Esophagus muscularis mucosa (tissue), 4 donors: ENCODE measurements at regions not wholly inside any gene's neighbourhood (a gene's known extent, or its start where the extent isn't known, plus 50 kb on each side); places are given as distances from the start of the nearest gene placed in this dataset.

ENCODE experiments used
- EP300 ChIP-seq: sonication (generic); formaldehyde crosslinking; IDR thresholded peaks from one replicate; pipeline ENCODE4 v1.6.1; 2017; ENCODE audit warnings: antibody characterized with exemption
- POLR2A ChIP-seq: fragments of 450-650 bp; IDR thresholded peaks from one replicate; pipeline ENCODE4 v1.6.1; 2017; ENCODE audit warnings: antibody characterized with exemption, moderate library complexity, mild to moderate bottlenecking, low read depth
- POLR2AphosphoS5 ChIP-seq, 2 donors: sonication (generic); formaldehyde crosslinking; IDR thresholded peaks; one replicate each; pipeline ENCODE4 v1.6.1; 2017; ENCODE audit warnings: antibody characterized with exemption in 2 of 2
- TF ChIP-seq, protein P1 (sequence below), 3 experiments: fragments of 200-600 bp in 2 of 3; fragments of 450-650 bp in 1 of 3; sonication (generic) in 2 of 3; IDR thresholded peaks; one replicate each; pipeline ENCODE4 v1.5.1; 2017 to 2019; ENCODE audit warnings: antibody characterized with exemption in 3 of 3, mild to moderate bottlenecking in 2 of 3, moderate library complexity in 1 of 3

DNA sequence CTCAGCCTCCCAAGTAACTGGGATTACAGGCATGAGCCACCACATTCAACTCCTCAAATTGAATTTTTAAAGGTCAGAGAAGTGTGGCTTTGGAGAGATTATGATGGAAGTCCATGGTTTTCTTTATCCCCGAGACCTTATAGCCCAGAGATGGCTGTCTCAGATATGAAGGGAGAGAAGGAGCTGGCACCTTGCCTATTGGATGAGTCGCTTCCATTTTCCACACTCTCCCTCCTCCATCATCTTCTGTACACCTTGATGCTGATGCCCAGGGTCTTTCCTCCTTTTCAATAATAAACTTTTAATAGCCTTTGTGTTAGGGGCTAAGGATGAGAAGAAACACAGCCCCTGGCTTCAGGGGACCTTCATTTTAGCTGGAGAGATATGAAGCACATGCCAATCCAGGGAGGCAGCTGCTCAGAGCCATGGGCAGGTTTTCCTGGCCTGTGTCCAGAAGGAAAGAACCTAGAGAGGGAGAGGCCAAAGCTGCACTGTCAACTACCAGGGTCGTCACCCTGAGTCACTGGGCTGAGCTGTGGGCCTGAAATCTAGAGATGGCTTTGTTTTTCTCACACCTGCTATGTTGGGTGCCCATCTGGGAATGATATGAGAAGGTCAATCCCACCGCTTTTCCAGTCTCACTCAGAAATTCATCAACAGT, 146.0 kb upstream of the SERTAD2 start:
- TF ChIP-seq, protein P1, sequence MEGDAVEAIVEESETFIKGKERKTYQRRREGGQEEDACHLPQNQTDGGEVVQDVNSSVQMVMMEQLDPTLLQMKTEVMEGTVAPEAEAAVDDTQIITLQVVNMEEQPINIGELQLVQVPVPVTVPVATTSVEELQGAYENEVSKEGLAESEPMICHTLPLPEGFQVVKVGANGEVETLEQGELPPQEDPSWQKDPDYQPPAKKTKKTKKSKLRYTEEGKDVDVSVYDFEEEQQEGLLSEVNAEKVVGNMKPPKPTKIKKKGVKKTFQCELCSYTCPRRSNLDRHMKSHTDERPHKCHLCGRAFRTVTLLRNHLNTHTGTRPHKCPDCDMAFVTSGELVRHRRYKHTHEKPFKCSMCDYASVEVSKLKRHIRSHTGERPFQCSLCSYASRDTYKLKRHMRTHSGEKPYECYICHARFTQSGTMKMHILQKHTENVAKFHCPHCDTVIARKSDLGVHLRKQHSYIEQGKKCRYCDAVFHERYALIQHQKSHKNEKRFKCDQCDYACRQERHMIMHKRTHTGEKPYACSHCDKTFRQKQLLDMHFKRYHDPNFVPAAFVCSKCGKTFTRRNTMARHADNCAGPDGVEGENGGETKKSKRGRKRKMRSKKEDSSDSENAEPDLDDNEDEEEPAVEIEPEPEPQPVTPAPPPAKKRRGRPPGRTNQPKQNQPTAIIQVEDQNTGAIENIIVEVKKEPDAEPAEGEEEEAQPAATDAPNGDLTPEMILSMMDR (IDR thresholded peaks at IDR 0.05) = no peak
- TF ChIP-seq EP300 (no peak), POLR2A (no peak), POLR2AphosphoS5 (IDR thresholded peaks at IDR 0.05) (no peak)
